Stimulated activated CD8-positive, alpha-beta memory T cell treated with anti-CD3 and anti-CD28 coated beads, Interleukin-12 subunit alpha, Interleukin-12 subunit beta, amount 100 ng/mL, for 24 hours (primary cell): ENCODE measurements at regions not wholly inside any gene's neighbourhood (a gene's known extent, or its start where the extent isn't known, plus 50 kb on each side); places are given as distances from the start of the nearest gene placed in this dataset.
"Not testable (repeated sequence)": the region's sequence is repeated elsewhere in the genome, so short reads cannot be mapped to it uniquely, and the experiment has no call there.

Experiments
- DNase-seq: peaks from one replicate; pipeline ENCODE4 v3.0.0-alpha.2; 2020; ENCODE audit errors: extremely low read depth

- no peak for DNase-seq
Measured at GRCh38 chr17:74135391-74136167, 67.9 kb upstream of the RPL38 start.

GRCh38 chr17:74137416-74137815 is 66.1 kb upstream of the RPL38 start:
- no peak for DNase-seq

GRCh38 chr17:74139120-74139519 is 64.4 kb upstream of the RPL38 start:
- DNase-seq: no peak

DNA sequence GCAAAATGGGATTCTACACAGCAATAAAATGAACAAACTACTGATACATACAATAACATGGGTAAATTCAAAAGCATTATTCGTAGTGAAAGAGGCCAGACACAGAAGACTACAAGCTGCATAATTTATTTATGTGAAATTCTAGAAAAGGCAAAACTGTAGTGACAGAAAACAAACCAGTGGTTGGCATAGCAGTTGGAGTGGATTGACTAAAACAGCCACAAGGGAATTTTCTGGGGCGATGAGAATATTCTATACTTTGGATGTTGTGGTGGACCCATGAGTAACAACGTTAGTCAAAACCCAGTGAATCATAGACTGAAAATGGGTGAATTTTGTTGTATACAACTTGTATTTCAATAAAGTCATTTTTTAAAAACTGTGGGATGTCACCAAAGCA is 63.2 kb upstream of the RPL38 start:
- DNase-seq: no peak

- DNase-seq: no peak
Measured at GRCh38 chr17:74141612-74142011, 61.9 kb upstream of the RPL38 start.

DNA sequence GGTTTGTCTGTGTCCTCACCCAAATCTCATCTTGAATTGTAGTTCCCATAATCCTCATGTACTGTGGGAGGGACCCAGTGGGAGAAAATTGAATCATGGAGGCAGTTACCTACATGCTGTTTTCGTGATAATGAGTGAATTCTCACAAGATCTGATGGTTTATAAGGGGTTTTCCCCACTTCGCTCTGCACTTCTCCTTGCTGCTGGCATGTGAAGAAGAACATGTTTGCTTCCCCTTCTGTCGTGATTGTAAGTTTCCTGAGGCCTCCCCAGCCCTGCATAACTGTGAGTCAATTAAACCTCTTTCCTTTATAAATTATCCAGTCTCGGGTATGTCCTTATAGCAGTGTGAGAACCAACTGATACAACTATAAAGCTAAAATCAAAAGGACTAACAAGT is 60.2 kb upstream of the RPL38 start:
- DNase-seq: not testable (repeated sequence)

DNA sequence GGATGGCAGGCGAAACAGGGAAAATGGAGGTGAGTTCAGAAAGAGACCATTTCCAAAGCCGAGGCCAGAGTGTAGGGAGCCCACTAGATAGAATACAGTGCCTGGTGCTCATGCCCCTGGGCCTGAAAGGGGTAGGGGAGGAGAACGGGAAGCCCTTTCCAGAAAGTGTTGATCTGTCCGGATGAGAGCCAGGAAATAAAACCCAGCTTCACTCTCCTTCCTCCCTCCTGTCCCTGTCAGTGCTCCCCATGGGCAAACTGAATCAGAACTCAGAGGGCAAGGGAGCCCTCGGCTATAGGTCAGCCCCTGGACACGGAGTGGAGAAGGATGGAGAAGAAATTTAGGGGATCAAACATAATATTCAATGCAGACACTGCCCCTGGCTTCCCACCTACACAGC is 57.7 kb upstream of the RPL38 start:
- no peak for DNase-seq

GRCh38 chr17:74146196-74146595 is 57.3 kb upstream of the RPL38 start:
- no peak for DNase-seq

GRCh38 chr17:74147056-74147835 is 56.2 kb upstream of the RPL38 start:
- no peak for DNase-seq

DNA sequence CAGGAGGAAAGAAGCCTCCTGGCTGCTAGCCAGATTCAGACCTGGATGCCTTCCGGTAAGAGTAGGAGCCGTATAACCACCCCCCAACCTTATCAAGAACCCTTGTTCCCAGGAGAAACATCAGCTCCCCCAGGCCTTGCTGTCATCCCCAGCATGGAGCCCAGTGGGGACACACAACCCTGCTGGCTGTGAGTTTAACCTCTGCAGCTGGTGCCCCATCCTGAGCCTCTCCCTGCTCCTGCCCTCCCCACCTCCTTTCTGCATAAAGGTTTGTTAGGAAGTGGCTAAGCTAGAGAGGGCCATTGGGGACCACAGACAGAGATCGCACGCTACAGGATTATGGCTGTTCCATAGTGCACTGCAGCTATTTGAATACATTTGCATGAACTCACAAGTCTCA is 55.5 kb upstream of the RPL38 start:
- DNase-seq: no peak

DNA sequence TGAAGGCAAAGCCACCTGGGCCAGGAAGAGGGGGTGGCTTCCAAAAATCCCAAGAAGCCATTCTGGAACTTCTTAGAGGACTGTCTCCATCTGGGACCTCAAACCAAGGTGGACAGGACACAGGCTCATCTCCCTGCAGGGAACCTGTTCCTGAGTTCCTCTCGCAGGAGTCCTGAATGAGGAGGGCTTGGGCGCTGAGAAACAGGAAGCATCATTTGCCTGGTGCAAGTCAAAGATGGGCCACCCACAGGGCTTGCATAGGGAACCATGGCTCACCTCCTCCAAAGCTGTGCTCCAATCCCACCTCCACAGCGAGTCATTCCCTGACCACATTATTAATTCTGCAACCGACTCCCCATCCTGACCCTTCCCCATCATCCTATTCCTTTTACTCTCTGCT is 55.0 kb upstream of the RPL38 start:
- DNase-seq: no peak

GRCh38 chr17:74148901-74149596 is 54.4 kb upstream of the RPL38 start:
- no peak for DNase-seq

DNA sequence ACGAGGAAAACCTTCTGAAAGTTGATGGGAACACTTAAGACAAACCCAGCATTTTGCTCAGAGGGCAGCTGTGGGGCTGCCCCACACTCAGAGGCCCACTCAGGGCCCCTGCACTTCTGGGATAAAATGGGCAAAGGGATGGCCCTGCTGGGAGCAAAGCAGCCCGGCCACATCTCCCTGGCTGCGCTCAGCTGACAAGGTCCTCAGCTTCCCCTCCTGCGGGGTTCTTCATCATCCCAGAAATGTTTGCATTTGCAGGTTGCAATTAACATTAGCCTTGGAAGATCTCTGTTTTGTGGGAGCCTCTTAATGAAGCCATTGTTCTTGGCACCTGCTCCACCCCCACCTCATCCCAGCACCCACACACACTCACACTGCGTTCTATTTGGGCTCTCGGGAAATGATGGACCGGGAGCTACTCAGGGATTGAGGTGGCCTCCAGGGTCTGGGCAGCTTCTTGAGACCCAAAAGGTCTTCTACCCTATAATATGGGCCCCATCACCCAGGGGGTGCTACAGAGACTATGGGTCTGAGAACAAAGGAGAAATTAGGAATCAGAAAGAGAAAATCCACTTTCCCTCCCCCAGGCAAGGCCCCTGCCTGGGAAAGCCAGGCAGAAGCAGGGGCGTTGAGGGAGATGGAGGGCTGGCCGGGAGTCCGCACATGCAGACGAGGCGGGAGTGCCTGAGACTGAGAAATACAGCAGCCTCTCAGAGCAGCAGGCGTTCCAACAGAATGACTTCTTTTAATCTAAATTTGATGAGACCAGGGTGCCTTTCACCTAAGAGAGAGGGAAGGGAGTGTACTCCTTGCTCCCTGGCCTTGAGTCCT is 53.7 kb upstream of the RPL38 start:
- no peak for DNase-seq

- DNase-seq: no peak
Measured at GRCh38 chr17:74150428-74151025, 53.0 kb upstream of the RPL38 start.

DNA sequence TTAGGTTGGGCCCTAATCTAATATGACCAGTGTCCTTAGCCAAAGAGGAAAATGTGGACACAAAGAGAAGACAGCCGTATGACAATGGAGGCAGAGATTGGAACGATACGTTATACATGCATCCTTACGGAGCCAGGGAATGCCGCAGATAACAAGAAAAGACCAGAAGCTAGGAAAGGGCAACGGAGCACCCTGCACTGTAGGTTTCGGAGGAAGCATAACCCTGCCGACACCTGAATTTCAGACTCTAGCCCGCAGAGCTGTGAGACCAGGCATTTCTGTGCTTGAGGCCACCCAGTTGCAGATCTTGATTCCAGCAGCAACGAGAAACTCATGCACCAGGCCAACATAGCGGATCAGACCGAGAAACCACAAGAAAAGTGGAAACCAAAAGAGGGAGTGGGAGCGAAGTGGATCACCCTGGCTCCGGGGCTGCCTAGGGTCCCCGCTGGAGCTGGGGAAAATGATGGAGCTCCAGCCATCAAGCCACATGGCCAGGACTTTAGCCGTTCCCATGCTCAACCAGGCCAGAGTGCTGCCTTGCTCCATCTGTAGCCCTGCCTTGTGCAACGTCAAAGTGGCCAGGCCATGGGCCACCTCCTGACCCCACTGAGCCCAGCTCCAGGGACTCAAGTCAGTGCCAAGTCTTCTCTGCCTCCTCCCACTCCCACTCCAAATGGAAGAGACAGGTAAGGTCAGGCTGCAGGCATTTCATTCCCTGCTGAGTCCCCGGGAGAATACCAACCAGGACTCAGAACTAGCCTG is 51.7 kb upstream of the RPL38 start:
- no peak for DNase-seq

DNA sequence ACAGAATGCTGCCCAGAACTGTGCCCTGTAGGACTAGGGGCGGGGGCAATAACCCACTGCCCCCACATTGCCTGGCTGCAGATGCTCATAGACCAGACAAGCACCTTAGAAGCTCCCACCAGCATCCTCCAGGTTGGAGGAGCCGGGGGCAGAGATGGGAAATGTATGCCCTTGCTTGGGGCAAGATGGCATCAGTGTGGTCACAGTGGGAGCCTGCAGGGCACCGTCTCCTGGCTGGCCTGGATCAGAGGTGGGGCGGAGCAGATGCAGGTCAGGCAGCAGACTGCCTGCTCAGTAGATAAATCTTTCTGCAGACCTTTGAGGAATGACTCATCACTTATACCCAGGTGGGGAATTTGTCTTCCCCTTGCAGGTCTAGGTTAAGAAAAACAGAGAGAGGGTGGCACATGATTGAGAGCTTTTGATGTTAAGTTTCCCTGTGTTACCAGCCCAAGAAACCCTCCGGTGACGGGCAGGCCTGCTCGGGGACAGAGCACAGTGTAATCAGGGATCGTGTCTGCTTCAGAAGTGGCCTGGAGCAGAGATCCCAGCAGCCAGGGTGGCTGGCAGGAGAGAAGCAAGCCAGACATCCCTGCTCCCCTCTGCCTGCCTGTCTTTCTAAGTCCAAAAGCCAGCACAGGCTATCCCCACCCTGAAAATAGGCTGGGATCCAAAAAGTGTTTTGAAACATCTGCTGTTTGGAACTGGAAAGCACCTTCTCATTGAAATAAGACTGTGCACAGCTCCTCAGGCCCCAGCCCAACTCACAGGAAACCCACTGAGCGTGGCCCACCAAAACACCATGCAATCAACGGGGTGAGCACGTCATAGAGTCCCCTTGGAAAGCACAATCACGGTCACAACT is 50.7 kb upstream of the RPL38 start:
- DNase-seq: no peak

GRCh38 chr17:74153456-74153810 is 50.0 kb upstream of the RPL38 start:
- no peak for DNase-seq
